ENCODE measurements at regions not wholly inside any gene's neighbourhood (a gene's known extent, or its start where the extent isn't known, plus 50 kb on each side); places are given as distances from the start of the nearest gene placed in this dataset.
"Not testable (repeated sequence)": the region's sequence is repeated elsewhere in the genome, so short reads cannot be mapped to it uniquely, and the experiment has no call there.

DNA sequence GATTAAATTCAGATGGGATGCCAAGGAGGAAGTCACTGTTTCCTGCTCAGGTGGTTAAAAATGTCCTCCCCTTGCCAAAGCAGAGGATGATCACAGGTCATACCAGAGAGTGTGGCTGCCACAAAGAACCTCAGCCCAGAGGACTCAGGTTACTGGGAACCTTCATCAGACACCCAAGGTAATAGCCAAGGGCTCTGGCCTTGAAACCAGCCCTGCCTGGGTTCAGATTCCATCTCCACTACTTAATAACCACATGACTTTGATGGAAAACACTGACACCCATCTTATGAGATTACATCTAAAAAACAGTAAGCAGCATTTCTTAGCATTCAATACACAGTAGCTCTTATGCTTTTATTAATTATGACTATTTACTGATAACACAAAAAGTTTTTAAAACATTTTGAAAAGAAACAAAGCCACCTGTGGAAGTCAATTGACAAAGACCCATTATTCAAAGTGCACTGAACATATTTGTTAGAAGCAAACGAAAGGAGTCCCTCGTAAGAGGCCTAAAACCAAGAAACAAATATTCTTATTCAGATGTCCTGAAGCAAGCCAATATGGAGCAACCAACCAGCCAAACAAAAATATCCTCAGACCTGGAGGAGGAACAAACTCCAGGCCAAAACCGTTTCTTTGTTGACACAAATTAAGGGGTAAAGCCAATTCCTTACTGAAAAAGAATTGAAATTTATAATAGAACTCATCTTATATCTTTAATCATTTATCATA lies 241.5 kb downstream of the RNF152 start:
- Histone ChIP-seq H3K4me3 (no peak overlapping the region), H3K27ac (no peak overlapping the region), H3K9me3 (replicated peaks) (no peaks in the 10 kb centered on the region), H3K36me3 (no peaks in the 10 kb centered on the region; the same call in 1 of the 2 replicates), H3K27me3 (replicated peaks) (no peaks in the 10 kb centered on the region), H3K4me1 (replicated peaks) (no peaks in the 10 kb centered on the region)
- no peak for DNase-seq (ENCODE audit: low read depth in 1 of 2, low spot score in 2 of 2)

DNA sequence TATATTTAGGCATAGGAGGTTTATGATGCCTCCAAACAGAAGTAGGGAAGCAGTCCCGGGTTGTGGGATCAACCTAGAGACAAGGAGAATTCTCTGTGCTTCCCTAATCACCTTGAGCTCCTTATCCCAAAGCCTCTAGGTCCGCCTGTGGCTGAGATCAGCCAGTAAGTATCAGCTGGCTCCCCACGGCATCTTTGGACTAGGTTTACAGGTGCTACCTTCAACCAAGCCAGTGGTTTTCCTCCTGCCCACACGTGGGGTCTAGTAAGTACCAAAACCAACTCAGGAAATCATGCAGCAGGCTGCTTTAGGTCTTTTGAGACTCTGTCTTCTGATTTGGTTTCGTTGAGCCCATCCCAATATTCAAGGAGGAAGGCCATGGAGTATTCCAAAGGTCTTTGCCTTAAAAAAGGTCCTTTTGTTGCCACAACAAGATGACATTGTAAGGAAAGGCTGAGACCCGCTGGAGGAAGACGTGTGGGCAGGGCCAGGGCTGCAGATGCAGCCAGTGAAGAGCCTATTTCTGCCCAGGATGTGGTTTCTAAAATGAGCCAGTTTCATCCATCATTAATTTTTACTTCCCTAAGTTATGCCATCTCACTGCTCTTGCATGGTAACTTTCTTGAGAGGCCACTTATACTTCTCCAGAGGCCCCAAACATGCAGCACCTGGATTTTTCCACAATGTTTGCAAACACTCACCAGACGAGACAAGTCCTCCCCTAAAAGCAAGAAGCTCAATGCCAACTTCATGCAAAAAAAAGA lies 248.7 kb downstream of the RNF152 start:
- H3K4me3 ChIP-seq = no peak overlapping the region
- no peak for DNase-seq (ENCODE audit: low read depth in 1 of 2, low spot score in 2 of 2)
- H3K4me1 ChIP-seq (replicated peaks) = no peaks in the 10 kb centered on the region
- H3K9me3 ChIP-seq (replicated peaks) = no peaks in the 10 kb centered on the region; the same call in 1 of the 2 replicates
- no peaks in the 10 kb centered on the region; the same call in 1 of the 2 replicates for H3K36me3 ChIP-seq
- H3K27me3 ChIP-seq (replicated peaks) = no peaks in the 10 kb centered on the region
- no peak overlapping the region for H3K27ac ChIP-seq

- no peak overlapping the region for H3K4me3 ChIP-seq
- H3K9me3 ChIP-seq (replicated peaks) = no peaks in the 10 kb centered on the region; the same call in 1 of the 2 replicates
- no peaks in the 10 kb centered on the region for H3K36me3 ChIP-seq
- peaks cover 12% of the 10 kb centered on the region for H3K4me1 ChIP-seq (replicated peaks)
- H3K27ac ChIP-seq = no peak overlapping the region
- no peak for DNase-seq (ENCODE audit: low read depth in 1 of 2, low spot score in 2 of 2)
- H3K27me3 ChIP-seq (replicated peaks) = no peaks in the 10 kb centered on the region
Observed at GRCh38 chr18:61639886-61640285, 252.9 kb downstream of the RNF152 start.

- no peaks in the 10 kb centered on the region; the same call in 1 of the 2 replicates for H3K9me3 ChIP-seq (replicated peaks)
- H3K27ac ChIP-seq = no peak overlapping the region
- no peak overlapping the region for H3K4me3 ChIP-seq
- no peak for DNase-seq (ENCODE audit: low read depth in 1 of 2, low spot score in 2 of 2)
- H3K27me3 ChIP-seq (replicated peaks) = no peaks in the 10 kb centered on the region
- H3K4me1 ChIP-seq (replicated peaks) = peaks cover 23% of the 10 kb centered on the region
- H3K36me3 ChIP-seq = no peaks in the 10 kb centered on the region
Observed at GRCh38 chr18:61637905-61638595, 254.8 kb downstream of the RNF152 start.

DNA sequence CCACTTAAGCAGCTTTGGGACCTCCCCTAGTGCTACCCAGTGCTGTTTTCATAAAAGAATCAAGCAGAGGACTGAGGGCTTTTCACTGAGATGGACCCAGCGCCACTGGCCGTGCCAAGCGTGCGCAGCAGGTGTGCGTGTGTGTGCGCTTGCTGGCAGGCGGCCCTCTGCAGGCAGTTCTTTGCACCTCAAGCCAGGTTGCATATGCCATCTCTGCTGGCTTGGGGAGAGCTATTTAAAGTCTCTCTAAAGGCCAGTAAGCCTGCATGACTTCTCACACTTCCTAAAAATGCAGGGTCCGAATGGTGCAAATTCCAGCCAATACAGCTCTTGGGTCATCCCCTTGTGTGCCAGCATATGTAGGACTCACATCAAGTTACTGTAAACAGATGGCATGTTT lies 255.5 kb downstream of the RNF152 start:
- no peak for DNase-seq (ENCODE audit: low read depth in 1 of 2, low spot score in 2 of 2)
- peaks cover 23% of the 10 kb centered on the region for H3K4me1 ChIP-seq (replicated peaks)
- no peak overlapping the region for H3K4me3 ChIP-seq

DNA sequence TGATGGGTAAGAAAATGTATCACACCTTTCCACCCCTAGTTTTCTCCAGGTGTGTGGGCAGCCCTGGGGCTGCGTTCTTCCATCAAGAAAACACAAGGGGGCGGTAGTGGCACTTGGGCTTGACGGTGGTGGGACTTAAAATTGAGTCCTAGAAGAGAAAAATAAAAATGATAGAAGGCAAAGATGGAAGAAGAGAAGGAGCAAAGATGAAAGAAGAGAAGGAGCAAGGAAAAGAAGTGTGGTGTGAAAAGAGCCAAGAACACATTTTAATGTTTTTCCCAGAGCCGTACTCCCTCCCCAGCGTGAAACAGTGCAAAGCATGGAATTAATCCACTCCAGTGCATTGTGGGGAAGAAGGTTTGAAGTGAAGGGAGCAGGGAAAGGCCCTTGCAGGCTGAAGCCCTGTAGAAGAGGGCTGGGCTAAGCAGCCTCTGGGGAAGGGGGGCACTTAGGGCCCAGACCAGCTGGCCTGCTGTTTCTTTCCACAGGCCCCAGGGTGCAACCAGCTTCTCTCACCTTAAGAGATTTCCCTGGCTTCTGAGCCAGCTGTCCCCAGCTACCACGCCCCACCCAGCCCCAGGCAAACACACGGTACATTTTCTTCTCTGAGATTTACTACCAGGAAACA lies 256.8 kb downstream of the RNF152 start:
- Histone ChIP-seq H3K27me3 (replicated peaks) (no peaks in the 10 kb centered on the region), H3K4me1 (replicated peaks) (peaks cover 23% of the 10 kb centered on the region), H3K36me3 (no peaks in the 10 kb centered on the region), H3K4me3 (no peak overlapping the region), H3K9me3 (replicated peaks) (no peaks in the 10 kb centered on the region; the same call in 1 of the 2 replicates), H3K27ac (no peak overlapping the region)
- DNase-seq (ENCODE audit: low read depth in 1 of 2, low spot score in 2 of 2) = peak; percentile 52 to 57

More for the DNA sequence above, 255.5 kb downstream of the RNF152 start:
- no peaks in the 10 kb centered on the region for H3K27me3 ChIP-seq (replicated peaks)
- H3K36me3 ChIP-seq = no peaks in the 10 kb centered on the region
- no peaks in the 10 kb centered on the region; the same call in 1 of the 2 replicates for H3K9me3 ChIP-seq (replicated peaks)
- no peak overlapping the region for H3K27ac ChIP-seq

DNA sequence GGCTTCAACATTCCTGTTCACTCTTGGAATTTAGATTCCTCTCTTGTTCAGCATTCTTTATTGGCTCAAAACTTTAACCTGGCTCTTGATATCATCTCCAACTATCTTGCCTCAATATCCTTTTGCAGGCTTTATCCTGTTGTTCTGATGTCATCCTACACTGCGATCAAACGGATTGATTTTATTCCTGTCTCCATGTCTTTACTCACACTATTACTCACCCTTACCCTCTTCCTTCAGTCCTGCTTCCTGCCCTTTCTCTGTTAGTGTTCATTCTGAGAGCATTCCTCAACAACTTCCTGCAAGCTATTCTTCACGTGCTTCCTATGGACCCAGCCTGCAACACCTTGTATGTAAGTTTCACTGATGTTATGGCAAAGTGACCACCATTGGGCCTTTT lies 264.7 kb downstream of the RNF152 start:
- no peaks in the 10 kb centered on the region for H3K36me3 ChIP-seq
- H3K9me3 ChIP-seq (replicated peaks) = no peaks in the 10 kb centered on the region
- no peak overlapping the region for H3K4me3 ChIP-seq
- no peak overlapping the region for H3K27ac ChIP-seq
- no peak for DNase-seq (ENCODE audit: low read depth in 1 of 2, low spot score in 2 of 2)
- H3K4me1 ChIP-seq (replicated peaks) = peaks cover 28% of the 10 kb centered on the region
- no peaks in the 10 kb centered on the region for H3K27me3 ChIP-seq (replicated peaks)

- peaks cover 28% of the 10 kb centered on the region for H3K4me1 ChIP-seq (replicated peaks)
- H3K27me3 ChIP-seq (replicated peaks); H3K9me3 ChIP-seq (replicated peaks); H3K27ac ChIP-seq; H3K4me3 ChIP-seq; H3K36me3 ChIP-seq: not testable (repeated sequence)
- DNase-seq (ENCODE audit: low read depth in 1 of 2, low spot score in 2 of 2) = peak in 1 of 2 experiments; percentile 38
Observed at GRCh38 chr18:61624631-61625030, 268.2 kb downstream of the RNF152 start.

GRCh38 chr18:61619783-61620182 lies 273.0 kb downstream of the RNF152 start:
- DNase-seq (ENCODE audit: low read depth in 1 of 2, low spot score in 2 of 2) = no peak
- H3K27me3 ChIP-seq (replicated peaks) = no peaks in the 10 kb centered on the region
- no peaks in the 10 kb centered on the region for H3K9me3 ChIP-seq (replicated peaks)
- H3K4me1 ChIP-seq (replicated peaks) = peaks cover 5% of the 10 kb centered on the region
- no peak overlapping the region for H3K27ac ChIP-seq
- H3K4me3 ChIP-seq = no peak overlapping the region
- no peaks in the 10 kb centered on the region for H3K36me3 ChIP-seq

DNA sequence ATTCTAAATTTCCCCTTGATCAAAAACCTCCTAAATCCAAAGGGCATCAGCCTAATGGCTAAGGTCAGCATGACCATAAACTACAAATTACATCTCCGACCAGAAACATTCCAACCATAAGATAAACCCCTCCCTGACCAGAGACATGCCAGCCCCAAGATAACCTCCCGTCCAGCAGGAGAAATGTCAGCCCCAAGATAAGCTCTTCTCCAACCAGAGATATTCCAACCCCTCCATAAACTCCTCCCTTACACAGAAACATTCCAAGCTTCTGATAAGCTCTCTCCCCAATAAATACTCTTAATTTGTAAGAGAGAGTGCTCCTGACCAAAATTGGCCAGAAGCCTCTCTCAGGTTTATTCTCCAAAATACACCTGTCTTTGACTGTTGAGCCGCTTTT lies 274.0 kb downstream of the RNF152 start:
- no peak overlapping the region for H3K4me3 ChIP-seq
- no peaks in the 10 kb centered on the region; the same call in 1 of the 2 replicates for H3K4me1 ChIP-seq (replicated peaks)
- no peaks in the 10 kb centered on the region for H3K9me3 ChIP-seq (replicated peaks)
- no peaks in the 10 kb centered on the region for H3K27me3 ChIP-seq (replicated peaks)
- DNase-seq (ENCODE audit: low read depth in 1 of 2, low spot score in 2 of 2) = no peak
- no peaks in the 10 kb centered on the region for H3K36me3 ChIP-seq
- H3K27ac ChIP-seq = no peak overlapping the region

DNA sequence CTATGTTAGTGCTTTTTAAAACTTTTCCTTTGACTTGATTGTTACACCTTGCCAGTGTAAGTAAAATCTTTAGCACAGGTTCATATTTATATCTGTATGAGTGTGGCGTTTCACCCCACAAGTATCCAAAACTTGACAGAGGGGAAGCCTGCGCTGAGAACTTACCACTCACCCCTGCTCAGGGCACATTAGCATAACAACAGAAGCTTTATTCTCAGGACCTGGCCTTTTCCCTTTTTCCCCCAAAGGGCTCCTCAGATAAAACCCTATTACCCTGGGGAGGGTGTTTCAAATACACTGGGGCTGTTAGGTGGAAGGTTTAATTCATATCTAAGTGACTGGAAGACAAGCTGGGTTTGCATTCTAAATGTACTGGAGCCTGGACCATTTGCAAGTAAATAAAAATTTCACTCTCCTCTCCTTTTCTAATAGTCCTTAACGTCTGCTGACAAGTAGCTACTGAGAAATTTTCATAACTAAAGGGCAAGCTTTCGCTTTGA lies 276.6 kb downstream of the RNF152 start:
- Histone ChIP-seq H3K9me3 (replicated peaks) (peaks cover 2% of the 10 kb centered on the region; the same call in 1 of the 2 replicates), H3K4me1 (replicated peaks) (peaks cover 8% of the 10 kb centered on the region), H3K27ac (no peak overlapping the region), H3K4me3 (no peak overlapping the region), H3K36me3 (no peaks in the 10 kb centered on the region), H3K27me3 (replicated peaks) (no peaks in the 10 kb centered on the region)
- no peak for DNase-seq (ENCODE audit: low read depth in 1 of 2, low spot score in 2 of 2)

DNA sequence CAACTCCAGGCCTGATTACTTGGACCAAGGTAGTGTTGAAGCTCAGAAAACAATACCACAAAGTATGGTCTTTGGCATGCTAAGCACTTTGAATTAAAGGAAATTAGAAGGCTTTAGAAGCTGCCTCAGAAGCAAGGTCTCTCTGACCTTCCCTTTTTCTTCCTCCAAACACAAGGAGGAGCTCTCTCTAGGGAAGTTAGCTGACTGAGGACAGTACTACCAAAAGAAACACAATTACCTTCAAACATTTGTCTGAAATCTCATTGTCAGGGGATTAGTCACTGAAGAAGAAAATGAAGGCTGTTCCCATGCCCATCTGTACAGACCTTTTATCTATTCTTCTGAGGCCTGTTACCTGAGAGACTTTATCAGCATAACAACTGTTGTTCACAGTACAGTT lies 279.3 kb downstream of the CDH20 start:
- Histone ChIP-seq H3K9me3 (replicated peaks) (peaks cover 2% of the 10 kb centered on the region; the same call in 1 of the 2 replicates), H3K4me1 (replicated peaks) (peaks cover 23% of the 10 kb centered on the region), H3K27ac (no peak overlapping the region), H3K4me3 (no peak overlapping the region), H3K27me3 (replicated peaks) (no peaks in the 10 kb centered on the region), H3K36me3 (no peaks in the 10 kb centered on the region)
- peak in 1 of 2 experiments; percentile 26 for DNase-seq (ENCODE audit: low read depth in 1 of 2, low spot score in 2 of 2)

- DNase-seq (ENCODE audit: low read depth in 1 of 2, low spot score in 2 of 2) = no peak
- no peak overlapping the region for H3K27ac ChIP-seq
Observed at GRCh38 chr18:61609131-61609530, 275.9 kb downstream of the CDH20 start.

More at GRCh38 chr18:61609131-61609530, 275.9 kb downstream of the CDH20 start:
- H3K4me3 ChIP-seq = no peak overlapping the region
- peaks cover 2% of the 10 kb centered on the region; the same call in 1 of the 2 replicates for H3K9me3 ChIP-seq (replicated peaks)
- peaks cover 53% of the 10 kb centered on the region for H3K4me1 ChIP-seq (replicated peaks)
- no peaks in the 10 kb centered on the region for H3K36me3 ChIP-seq
- no peaks in the 10 kb centered on the region for H3K27me3 ChIP-seq (replicated peaks)

Measured in SJSA1 (cell line).